ENCODE measurements at regions not wholly inside any gene's neighbourhood (a gene's known extent, or its start where the extent isn't known, plus 50 kb on each side); places are given as distances from the start of the nearest gene placed in this dataset.

- H3K79me2 ChIP-seq (replicated peaks; ENCODE audit: insufficient read depth), result no peaks in the 10 kb centered on the region
- ATAC-seq, result peak; percentile 49; the same call in 2 of the 3 replicates
- no peak overlapping the region for H2AFZ ChIP-seq
- H3K36me3 Mint-ChIP-seq (ENCODE audit: low read depth), result no peaks in the 10 kb centered on the region
- H3K4me1 Mint-ChIP-seq, result peaks cover 24% of the 10 kb centered on the region
- no peaks in the 10 kb centered on the region for H3K27me3 ChIP-seq (ENCODE audit: insufficient read depth)
- DNase-seq (ENCODE audit: low spot score), result no peak
- H3K4me1 ChIP-seq (ENCODE audit: insufficient read depth), result peaks cover 11% of the 10 kb centered on the region; the same call in 1 of the 2 replicates
- H4K20me1 ChIP-seq (replicated peaks; ENCODE audit: insufficient read depth), result no peaks in the 10 kb centered on the region
- peaks cover 3% of the 10 kb centered on the region for H3K27me3 Mint-ChIP-seq (ENCODE audit: insufficient read depth, low read depth, poor library complexity)
- H3K27ac ChIP-seq (ENCODE audit: low read depth), result peak overlapping the region; percentile 46
- peak overlapping the region; percentile 39; the same call in 1 of the 2 replicates for H3K4me2 ChIP-seq
- no peak overlapping the region for H3K4me3 Mint-ChIP-seq
- H3K4me3 ChIP-seq, result no peak overlapping the region
- H3K36me3 ChIP-seq (ENCODE audit: insufficient read depth), result no peaks in the 10 kb centered on the region
- H3K27ac Mint-ChIP-seq, result no peak overlapping the region
- no peaks in the 10 kb centered on the region for H3F3A ChIP-seq (replicated peaks; ENCODE audit: low read depth)
- peaks cover 12% of the 10 kb centered on the region for H3K9me2 ChIP-seq (ENCODE audit: insufficient read depth)
- TF ChIP-seq REST (IDR thresholded peaks at IDR 0.05; ENCODE audit: unreplicated experiment) (no peak), STAT1 (IDR thresholded peaks at IDR 0.05; ENCODE audit: unreplicated experiment) (no peak), NANOG (IDR thresholded peaks at IDR 0.05; ENCODE audit: borderline replicate concordance) (no peak), CREB1 (CRISPR knock-in tag; IDR thresholded peaks at IDR 0.05; ENCODE audit: low read depth) (no peak), POLR2AphosphoS5 (IDR thresholded peaks at IDR 0.05; ENCODE audit: low read depth) (no peak), JUNB (IDR thresholded peaks at IDR 0.05; ENCODE audit: unreplicated experiment) (no peak), ZNF331 (CRISPR knock-in tag; IDR thresholded peaks at IDR 0.05; ENCODE audit: low read depth) (no peak), EZH2 (IDR thresholded peaks at IDR 0.05; ENCODE audit: low read depth, unreplicated experiment) (no peak), EZH2phosphoT487 (IDR thresholded peaks at IDR 0.05; ENCODE audit: unreplicated experiment) (no peak), ZNF114 (CRISPR knock-in tag; IDR thresholded peaks at IDR 0.05) (no peak), ETS1 (IDR thresholded peaks at IDR 0.05) (no peak), CTCF (conservative IDR thresholded peaks at IDR 0.05; ENCODE audit: low read depth in 2 of 2) (no peak), ZNF462 (CRISPR knock-in tag; IDR thresholded peaks at IDR 0.05) (no peak)
- no peaks in the 10 kb centered on the region for H3K9me3 Mint-ChIP-seq
These were observed 399.0 kb upstream of the CADM1 start for GRCh38 chr11:115903179-115903578.
